Renal cortex interstitium (tissue), 11 donors: ENCODE measurements at regions not wholly inside any gene's neighbourhood (a gene's known extent, or its start where the extent isn't known, plus 50 kb on each side); places are given as distances from the start of the nearest gene placed in this dataset.

Source experiments
- DNase-seq, 11 donors: peaks; one replicate each; pipeline ENCODE4 v3.0.0-alpha.2; 2013; ENCODE audit warnings: low read depth in 9 of 11, low spot score in 4 of 11; ENCODE audit errors: extremely low read depth in 1 of 11

GRCh38 chrX:40168480-40169011 lies 70.8 kb upstream of the BCOR start:
- no peak for DNase-seq

DNA sequence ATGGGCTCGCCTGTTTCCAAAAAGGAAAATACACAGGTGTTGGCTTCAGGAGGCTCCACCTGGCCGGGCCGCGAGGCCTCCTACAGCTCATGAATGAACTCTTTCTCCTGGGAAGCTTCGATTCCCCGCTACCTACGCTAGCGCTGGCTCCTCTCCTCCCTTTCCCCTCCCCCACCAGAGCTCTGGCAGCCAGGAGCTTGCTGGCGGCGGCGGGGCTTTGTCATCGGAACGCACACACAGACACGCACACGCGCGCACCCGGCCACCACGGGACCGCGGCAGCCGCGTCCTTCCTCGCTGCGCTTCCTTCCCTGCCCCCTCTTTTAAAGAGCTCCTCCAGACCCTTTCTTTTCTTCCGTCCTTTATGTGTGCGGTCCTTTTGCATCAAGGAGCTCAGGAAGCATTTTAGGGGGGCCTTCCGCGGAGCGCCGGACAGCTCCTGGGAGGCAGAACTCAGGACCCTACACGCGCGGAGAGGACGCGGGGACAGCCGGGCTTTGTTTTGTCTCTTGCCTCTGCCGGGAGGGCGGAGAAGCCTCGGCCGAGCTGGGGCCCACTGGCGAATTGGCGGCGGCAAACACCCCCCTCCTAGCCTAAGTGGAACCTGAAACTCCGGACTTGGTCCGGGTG lies 70.2 kb upstream of the BCOR start:
- DNase-seq, result no peak

GRCh38 chrX:40167233-40167849 lies 69.6 kb upstream of the BCOR start:
- no peak for DNase-seq

DNA sequence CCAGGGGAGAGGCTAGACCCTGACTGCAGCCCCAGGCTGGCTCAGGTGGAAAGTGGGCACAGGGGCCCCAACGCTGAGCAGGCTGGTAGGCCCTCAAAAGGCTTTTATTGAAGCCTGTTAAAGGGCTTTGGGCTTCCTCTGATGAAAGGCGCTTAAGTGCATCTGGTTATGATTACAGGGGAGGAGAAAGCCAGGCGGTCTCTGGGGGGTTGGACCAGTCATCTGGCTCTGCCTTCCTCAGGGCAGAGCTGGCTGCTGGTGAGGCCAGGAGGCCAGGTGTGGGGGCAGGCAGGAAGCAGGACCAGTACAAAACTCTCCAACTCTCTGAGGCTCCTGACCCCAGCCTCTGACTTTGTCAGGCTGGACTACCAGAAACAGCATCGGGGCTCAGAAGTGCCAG lies 68.8 kb upstream of the BCOR start:
- no peak for DNase-seq

DNA sequence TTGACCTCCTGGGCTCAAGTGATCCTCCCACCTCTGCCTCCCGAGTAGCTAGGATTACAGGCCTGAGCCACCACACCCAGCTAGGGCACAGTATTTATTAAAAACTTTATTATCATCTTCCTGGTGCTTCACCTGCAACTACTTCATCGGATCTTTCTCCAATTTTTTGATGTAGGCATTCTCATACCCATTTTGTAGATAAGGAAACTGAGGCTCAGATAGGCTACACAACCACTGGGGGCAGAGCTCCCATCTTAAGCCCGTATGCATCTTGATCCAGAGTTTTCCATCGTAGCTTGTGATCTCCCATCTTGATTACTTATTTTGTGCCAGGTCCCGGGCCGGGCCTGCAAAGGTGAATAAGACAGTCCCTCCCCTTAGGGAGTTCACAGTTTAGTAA lies 68.1 kb upstream of the BCOR start:
- DNase-seq, result no peak

DNA sequence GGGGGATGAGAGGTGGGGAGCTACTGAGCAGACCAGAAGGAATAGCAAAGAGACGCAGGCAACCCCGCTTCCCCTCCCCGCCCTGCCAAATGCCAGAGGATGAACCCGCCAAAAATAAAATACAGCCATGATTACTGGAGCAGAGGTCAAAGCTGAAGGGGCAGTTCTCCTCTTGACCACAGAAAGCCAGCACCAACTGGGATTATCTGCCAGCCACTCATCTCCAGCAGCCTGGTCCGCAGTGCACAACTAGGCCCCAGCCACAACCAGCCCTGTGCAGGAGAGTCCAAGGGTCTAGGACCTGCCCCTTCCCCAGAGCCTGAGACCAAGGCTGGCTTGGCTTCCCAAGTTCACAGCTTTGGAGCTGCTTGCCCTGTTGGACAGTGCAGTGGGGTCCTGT lies 67.4 kb upstream of the BCOR start:
- no peak for DNase-seq

- DNase-seq, result no peak
Observed at GRCh38 chrX:40164751-40165150, 67.0 kb upstream of the BCOR start.

DNA sequence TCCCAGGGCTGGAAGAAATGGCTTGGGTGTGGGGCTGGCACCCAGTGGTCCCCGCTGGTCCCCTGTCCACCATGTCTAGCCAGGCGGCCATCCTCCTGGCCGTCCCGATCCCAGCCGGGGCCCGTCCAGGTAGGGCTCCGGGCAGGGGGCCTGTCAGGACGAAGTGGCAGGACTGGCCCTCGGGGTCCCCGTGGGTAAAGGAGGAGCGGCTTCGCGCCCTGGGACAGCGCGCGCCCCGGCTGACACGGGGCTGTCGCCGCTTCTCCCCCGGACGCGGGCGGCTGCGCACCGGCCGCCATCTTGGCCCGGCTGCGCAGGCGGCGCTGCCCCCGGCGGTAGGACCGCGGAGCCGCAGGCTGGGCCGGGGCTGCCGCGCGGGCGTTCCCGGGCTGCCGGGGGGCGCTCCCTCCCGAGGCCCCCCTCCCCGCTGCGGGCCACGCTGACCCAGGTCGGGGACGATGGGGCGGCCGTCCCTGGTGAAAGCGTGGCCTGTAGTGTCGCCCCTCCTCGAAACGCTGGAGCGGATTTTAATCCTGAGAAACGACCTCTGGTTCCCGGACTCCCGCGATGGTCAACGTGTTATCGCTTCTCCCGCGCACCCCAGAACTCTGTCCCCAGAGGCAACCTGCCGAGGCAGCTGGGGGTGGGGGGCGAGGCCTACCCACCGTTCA lies 60.4 kb upstream of the BCOR start:
- DNase-seq, result no peak

- DNase-seq, result no peak
Observed at GRCh38 chrX:40157228-40158035, 59.7 kb upstream of the BCOR start.

DNA sequence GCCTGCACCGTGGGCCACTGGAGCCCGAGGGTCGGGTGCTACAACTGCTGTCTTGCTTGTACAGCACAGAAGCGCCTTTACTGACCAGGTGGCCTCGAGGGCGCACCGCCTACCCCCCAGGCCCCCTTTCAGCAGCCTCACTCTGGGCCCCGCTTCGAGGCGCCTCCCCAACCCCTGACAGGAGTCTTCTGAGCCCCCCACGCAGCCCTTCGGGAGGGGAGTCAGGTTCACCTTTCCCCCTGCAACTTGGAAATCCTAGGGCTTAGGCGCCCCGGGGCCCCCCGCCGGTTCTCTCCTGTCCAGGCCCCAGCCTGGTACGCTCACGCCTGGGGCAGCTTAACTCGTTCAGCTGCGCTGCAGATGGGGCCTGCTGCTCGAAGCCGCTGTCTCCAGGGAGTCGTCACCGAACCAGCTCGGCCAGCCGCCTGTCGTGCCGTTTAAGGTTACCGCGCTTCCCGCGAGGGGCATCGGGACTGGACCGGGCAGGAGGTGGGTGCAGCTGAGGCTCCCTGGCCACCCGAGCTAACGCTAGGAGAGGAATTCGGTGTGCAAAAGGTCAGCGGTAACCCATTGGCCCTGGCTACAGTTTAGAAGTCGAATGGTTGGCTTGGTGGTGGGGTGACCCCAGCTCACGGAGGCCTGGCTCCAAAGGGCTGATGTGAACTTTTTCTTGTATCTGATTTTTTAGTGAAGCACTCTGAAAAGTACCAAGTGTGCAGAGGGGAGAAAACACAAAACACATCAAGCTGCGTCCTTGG lies 58.9 kb upstream of the BCOR start:
- no peak for DNase-seq

DNA sequence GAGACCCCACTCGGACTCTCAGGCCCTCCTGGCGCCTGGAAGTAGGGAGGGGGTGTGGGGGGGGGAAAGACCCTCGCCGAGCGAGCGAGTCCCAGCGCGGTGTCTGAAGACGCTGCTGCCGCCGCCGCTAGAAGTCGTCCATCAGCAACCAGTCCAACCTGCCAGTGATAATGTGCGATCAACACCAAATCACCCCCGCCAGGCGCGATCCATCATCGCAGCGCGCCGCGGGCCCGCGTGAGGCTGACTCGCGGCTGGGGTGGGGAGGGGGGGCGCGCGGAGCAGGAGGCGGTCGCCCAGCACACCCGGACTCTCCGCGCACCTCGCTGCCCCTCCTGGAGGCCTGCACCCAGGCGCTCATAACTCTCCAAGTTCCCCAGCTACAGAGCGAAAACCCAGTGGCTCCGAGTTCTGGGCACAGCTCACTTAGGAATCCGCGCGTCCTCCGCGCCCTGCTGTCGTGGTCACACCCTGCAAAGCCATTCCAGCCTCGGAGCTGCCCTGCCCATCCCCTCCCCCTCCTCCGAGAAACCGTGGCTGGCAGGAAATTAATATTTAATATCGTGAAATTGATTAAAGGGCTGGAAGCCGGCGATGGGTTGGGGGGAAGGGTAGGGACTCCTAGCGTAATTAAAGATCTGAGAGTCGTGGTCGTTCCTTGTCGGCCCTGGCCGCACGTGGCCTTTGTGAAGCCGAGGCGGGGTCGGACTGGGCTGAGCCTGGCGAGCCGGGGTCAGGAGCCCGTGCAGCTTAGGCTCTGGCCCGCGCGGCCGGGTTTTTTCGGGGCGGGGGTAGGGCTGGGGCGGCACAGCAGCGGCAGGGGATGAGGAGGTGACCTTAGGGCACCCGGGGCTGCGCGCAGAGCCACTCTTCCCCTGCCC lies 58.1 kb upstream of the BCOR start:
- no peak for DNase-seq

DNA sequence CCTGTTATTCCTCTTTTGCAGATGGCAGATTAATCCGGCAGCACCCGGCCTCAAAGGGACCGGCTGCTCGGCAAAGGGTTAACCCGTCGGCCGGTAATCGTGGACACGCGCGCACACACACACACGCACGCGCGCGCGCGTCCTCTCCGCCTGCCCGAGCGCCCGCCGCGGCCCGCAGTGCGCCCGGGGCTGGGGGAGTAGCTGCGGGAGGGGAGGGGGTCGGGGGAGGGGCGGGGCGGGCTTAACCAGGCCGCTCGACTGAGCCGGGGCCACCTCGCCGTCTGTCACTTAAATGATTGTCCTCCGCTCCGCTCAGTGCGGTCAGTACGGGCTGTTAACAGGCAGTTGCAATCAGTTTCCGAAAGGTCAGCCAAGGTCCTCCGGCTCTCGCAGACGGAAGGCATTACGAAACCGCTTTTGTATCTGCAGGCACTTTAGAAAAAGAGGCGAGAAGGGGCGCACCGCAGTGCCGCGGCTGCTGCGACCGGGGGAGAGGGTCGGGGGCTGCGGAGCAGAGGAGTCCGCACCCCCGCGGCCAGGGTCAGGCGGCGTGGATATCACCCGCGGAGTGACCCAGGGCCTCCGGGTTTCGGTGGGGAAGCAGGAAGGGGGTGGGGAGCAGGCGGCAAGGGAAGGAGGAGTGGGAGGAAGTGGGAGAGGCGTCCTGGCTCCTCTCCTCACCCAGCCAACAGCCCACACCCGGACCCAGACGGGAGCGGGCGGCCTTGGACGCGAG lies 57.3 kb upstream of the BCOR start:
- DNase-seq, result peak in 1 of 11 donors; percentile 68

- no peak for DNase-seq
Observed at GRCh38 chrX:40154250-40154852, 56.6 kb upstream of the BCOR start.

DNA sequence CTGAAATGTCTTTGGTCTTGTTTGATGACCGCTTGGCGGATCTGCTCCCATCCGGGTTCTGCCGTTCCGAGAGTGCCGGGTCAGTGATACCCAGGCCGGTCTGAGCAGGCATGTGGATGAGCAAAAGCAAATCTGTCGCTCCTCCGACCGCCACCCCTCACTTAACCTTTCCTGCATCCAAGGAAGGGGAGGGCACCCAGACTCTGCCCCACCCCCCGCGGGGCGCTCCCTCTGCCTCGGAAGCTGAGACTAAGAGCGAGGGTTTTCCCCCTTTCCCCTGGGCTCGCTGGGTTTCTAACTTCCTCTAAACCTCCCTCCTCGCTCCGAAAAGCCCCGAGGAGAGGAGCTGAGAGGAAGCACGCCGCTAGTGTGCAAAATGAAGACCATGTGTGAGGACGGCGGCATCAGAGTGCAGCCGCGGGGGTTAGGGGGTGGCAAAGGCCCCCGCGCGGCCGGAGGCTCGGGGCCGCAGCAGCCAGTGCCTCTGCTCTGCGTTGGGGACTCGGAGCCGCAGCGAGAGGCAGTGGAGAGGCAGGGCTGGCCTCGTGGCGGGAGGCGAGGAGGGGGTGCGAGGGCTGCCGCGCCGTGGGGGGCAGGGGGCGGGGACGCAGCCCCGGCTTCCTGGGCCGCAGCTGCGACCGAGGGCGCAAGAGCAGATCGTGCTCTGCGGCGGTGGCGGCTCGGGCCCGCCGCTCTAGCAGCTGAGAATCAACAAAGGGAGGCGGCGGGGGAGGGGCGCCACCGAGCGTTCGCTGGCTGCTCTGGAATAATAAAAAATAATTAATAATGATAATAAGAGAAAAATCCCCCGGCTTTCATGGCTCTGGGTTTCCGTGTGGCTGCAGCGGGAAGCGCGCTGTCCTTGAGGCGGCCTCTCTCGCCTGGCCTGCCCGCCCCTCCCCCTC lies 55.8 kb upstream of the BCOR start:
- no peak for DNase-seq

DNA sequence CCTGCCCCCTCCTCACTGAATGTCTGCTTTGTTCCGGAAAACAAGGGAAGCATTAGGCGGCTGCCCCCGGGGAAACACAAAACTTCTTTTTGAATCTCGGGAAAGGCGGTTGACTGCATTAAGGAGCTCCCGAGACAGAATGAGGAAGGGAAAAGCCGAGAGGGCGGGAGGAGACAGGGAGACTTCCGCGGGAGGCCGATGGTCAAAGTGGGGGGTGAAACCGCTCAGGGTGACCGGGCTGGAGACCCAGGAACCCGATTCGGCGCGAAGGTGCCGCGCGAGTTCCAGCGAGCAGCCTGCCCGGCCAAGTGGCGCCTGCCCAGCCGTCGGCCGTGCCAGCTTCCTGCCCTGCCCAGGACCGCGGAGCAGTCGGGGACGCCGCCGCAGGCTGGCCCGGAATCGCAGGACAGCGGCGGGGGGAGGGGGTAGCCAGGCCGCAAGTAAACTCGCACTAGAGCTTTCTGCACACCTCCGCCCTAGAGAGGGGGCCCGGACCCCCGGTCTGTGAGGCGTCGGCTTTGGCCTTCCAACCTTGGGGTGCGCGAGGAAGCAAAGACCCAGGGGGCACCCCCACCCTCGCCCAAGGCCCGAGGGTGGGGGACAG lies 55.1 kb upstream of the BCOR start:
- no peak for DNase-seq
